Transverse colon (tissue), 4 donors: ENCODE measurements at regions not wholly inside any gene's neighbourhood (a gene's known extent, or its start where the extent isn't known, plus 50 kb on each side); places are given as distances from the start of the nearest gene placed in this dataset.

Source experiments
- DNase-seq: peaks from one replicate; pipeline ENCODE4 v3.0.0-alpha.2; 2019
- H3K27ac ChIP-seq, 4 donors: fragments of 200-600 bp; sonication (generic); 2 replicates each; pipeline ENCODE4 v1.5.1; 2016 to 2018; ENCODE audit warnings: inconsistent platforms in 4 of 4
- H3K27me3 ChIP-seq: fragments of 200-600 bp; sonication (generic); 2 replicates; pipeline ENCODE4 v1.5.1; 2017; ENCODE audit warnings: inconsistent platforms
- H3K36me3 ChIP-seq, 4 donors: fragments of 200-600 bp; sonication (generic); 2 replicates each; pipeline ENCODE4 v1.5.1; 2017 to 2019; ENCODE audit warnings: inconsistent platforms in 4 of 4
- H3K4me1 ChIP-seq, 4 donors: fragments of 200-600 bp; sonication (generic); 2 replicates each; pipeline ENCODE4 v1.5.1; 2017 to 2020; ENCODE audit warnings: inconsistent platforms in 4 of 4
- H3K4me3 ChIP-seq, 4 donors: fragments of 200-600 bp; sonication (generic); 1 replicate in 1 of 4; 2 replicates in 3 of 4; pipeline versions ENCODE4 v1.5.1 to v1.6.1; 2017 to 2019; ENCODE audit warnings: inconsistent platforms in 4 of 4
- H3K9me3 ChIP-seq, 2 donors: fragments of 200-600 bp; sonication (generic); 2 replicates each; pipeline ENCODE4 v1.5.1; 2017 to 2019; ENCODE audit warnings: inconsistent platforms in 2 of 2
- EP300 ChIP-seq: sonication (generic); formaldehyde crosslinking; IDR thresholded peaks from one replicate; pipeline ENCODE4 v1.6.1; 2017; ENCODE audit warnings: antibody characterized with exemption, low read depth
- POLR2A ChIP-seq: fragments of 450-650 bp; IDR thresholded peaks from one replicate; pipeline ENCODE4 v1.6.1; 2016; ENCODE audit warnings: antibody characterized with exemption, mild to moderate bottlenecking, moderate library complexity
- POLR2AphosphoS5 ChIP-seq, 3 donors: sonication (generic); formaldehyde crosslinking; IDR thresholded peaks; one replicate each; pipeline ENCODE4 v1.6.1; 2016; ENCODE audit warnings: antibody characterized with exemption in 3 of 3
- WGBS, 2 donors: methylation state at CpG; one replicate each; pipeline ENCODE4 v1.1.5; 2018; ENCODE audit warnings: low coverage in 1 of 2; 5-methylcytosine and 5-hydroxymethylcytosine counted together
- in situ Hi-C, 4 donors: fragments of 200-750 bp; cut with MboI; loops; one replicate each; pipeline versions ENCODE4 v1.15.0 to v1.15.1; 2017; ENCODE audit warnings: low sequenced_read_pairs in 3 of 4, low pct_ligation_motif_present in 1 of 4, low pct_unique_long_range_greater_than_20kb in 1 of 4
- intact Hi-C: fragments of 100-400 bp; cut with DNase I; formaldehyde crosslinking; loops from one replicate; pipeline ENCODE4 v1.15.1; 2023; ENCODE audit warnings: low total_unique reads
- TF ChIP-seq, protein P1 (sequence below), 5 experiments: fragments of 200-600 bp in 3 of 5; fragments of 450-650 bp in 2 of 5; sonication (generic) in 3 of 5; IDR thresholded peaks; 1 replicate in 2 of 5; 2 replicates in 3 of 5; pipeline ENCODE4 v1.5.1; 2016 to 2017; ENCODE audit warnings: antibody characterized with exemption in 5 of 5, inconsistent platforms in 3 of 5, mild to moderate bottlenecking in 2 of 5, moderate library complexity in 1 of 5

DNA sequence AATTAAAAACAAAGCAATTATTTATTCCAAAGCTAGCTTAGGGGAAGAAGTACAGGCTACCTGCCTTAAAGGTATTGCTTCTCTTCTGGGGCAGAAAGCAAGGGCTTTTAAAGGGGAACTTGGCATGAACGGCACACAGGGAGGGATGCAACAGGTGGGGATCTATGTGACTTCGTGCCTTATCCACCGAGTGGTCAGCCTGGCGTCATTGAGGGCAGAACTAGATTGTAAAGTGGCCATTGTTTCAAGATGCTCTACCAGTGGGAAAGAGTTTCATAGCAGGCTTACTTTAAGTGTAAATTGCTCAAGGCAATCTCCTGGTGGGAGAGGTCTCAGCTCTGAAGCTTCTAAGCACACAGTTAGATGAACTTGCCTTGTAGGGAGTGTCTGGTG lies 360.4 kb downstream of the ATP23 start:
- Histone ChIP-seq H3K9me3 (no peaks in the 10 kb centered on the region), H3K36me3 (no peaks in the 10 kb centered on the region), H3K27ac (no peak overlapping the region), H3K4me3 (no peak overlapping the region), H3K4me1 (peaks cover 0 to 15% (median 5%) of the 10 kb centered on the region in 4 donors), H3K27me3 (no peaks in the 10 kb centered on the region)
- TF ChIP-seq POLR2AphosphoS5 (IDR thresholded peaks at IDR 0.05) (no peak), POLR2A (no peak), EP300 (no peak)
- TF ChIP-seq, protein P1, sequence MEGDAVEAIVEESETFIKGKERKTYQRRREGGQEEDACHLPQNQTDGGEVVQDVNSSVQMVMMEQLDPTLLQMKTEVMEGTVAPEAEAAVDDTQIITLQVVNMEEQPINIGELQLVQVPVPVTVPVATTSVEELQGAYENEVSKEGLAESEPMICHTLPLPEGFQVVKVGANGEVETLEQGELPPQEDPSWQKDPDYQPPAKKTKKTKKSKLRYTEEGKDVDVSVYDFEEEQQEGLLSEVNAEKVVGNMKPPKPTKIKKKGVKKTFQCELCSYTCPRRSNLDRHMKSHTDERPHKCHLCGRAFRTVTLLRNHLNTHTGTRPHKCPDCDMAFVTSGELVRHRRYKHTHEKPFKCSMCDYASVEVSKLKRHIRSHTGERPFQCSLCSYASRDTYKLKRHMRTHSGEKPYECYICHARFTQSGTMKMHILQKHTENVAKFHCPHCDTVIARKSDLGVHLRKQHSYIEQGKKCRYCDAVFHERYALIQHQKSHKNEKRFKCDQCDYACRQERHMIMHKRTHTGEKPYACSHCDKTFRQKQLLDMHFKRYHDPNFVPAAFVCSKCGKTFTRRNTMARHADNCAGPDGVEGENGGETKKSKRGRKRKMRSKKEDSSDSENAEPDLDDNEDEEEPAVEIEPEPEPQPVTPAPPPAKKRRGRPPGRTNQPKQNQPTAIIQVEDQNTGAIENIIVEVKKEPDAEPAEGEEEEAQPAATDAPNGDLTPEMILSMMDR (IDR thresholded peaks at IDR 0.05) = no peak
- in situ Hi-C loops (loop anchor here in 1 of 4 donors (25.0 kb wide), 1 partner anchor 314 kb away; no protein-coding TSS in a partner anchor), intact Hi-C loops (no loop called here)
- DNase-seq = no peak
- WGBS, 2 donors = 71 to 87% methylated on average over 4 of the region's 4 CpGs

GRCh38 chr12:58302487-58303011 lies 361.2 kb downstream of the ATP23 start:
- intact Hi-C loops = no loop called here
- in situ Hi-C loops = loop anchor here in 1 of 4 donors (25.0 kb wide), 1 partner anchor 315 kb away; no protein-coding TSS in a partner anchor
- WGBS, 2 donors = 22% methylated on average over 1 of the region's 1 CpG; no CpG with 5 or more reads in 1 of the 2 donors

DNA sequence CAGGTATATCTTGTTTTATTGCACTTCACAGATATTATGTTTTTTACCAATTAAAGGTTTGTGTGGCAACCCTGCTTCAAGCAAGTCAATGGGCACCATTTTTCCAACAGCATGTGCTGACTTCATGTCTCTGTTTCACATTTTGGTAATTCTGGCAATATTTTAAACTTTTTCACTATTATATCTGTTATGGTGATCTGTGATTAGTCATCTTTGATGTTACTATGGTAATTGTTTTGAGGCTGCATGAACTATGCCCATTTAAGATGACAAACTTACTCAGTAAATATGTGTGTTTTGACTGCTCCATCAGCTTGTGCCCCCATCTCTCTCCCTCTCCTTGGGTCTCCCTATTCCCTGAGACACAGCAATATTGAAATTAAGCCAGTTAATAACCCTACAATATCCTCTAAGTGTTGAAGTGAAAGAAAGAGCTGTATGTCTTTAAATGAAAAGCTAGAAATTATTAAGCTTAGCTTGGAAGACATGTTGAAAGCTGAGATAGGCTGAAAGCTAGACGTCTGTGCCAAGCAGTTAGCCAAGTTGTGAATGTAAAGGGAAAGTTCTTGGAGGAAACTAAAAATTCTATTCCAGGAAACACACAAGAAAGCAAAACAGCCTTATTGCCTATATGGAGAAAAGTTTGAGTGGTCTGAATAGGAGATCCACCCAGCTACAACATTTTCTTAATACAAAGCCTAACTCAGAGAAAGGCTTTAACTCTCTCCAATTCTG lies 365.1 kb downstream of the ATP23 start:
- H3K4me1 ChIP-seq = peaks cover 0 to 15% (median 5%) of the 10 kb centered on the region in 4 donors
- no peak overlapping the region for H3K4me3 ChIP-seq
- 50 to 54% methylated on average over 1 of the region's 1 CpG for WGBS, 2 donors
- no peaks in the 10 kb centered on the region for H3K9me3 ChIP-seq
- TF ChIP-seq POLR2AphosphoS5 (IDR thresholded peaks at IDR 0.05) (no peak), POLR2A (no peak), EP300 (no peak)
- TF ChIP-seq, protein P1 (IDR thresholded peaks at IDR 0.05) = no peak
- H3K27me3 ChIP-seq = no peaks in the 10 kb centered on the region
- no peaks in the 10 kb centered on the region for H3K36me3 ChIP-seq
- no peak overlapping the region for H3K27ac ChIP-seq
- in situ Hi-C loops = loop anchor here in 1 of 4 donors (25.0 kb wide), 1 partner anchor 319 kb away; no protein-coding TSS in a partner anchor
- intact Hi-C loops = no loop called here
- DNase-seq = no peak

More at GRCh38 chr12:58302487-58303011, 361.2 kb downstream of the ATP23 start:
- TF ChIP-seq POLR2A (no peak), POLR2AphosphoS5 (IDR thresholded peaks at IDR 0.05) (peak in 2 of 3 donors; percentile 20 to 36), EP300 (peak; percentile 25)
- TF ChIP-seq, protein P1 (IDR thresholded peaks at IDR 0.05) = no peak
- peaks cover 0 to 15% (median 5%) of the 10 kb centered on the region in 4 donors for H3K4me1 ChIP-seq
- H3K27me3 ChIP-seq = no peaks in the 10 kb centered on the region
- no peaks in the 10 kb centered on the region for H3K36me3 ChIP-seq
- no peaks in the 10 kb centered on the region for H3K9me3 ChIP-seq
- peak overlapping the region in 2 of 4 donors; percentile 24 to 51 for H3K27ac ChIP-seq
- H3K4me3 ChIP-seq = no peak overlapping the region
- peak; percentile 17 for DNase-seq

- intact Hi-C loops = no loop called here
- H3K27ac ChIP-seq = no peak overlapping the region
- H3K4me3 ChIP-seq = no peak overlapping the region
- TF ChIP-seq, protein P1 (IDR thresholded peaks at IDR 0.05) = no peak
- TF ChIP-seq POLR2AphosphoS5 (IDR thresholded peaks at IDR 0.05) = no peak
- TF ChIP-seq POLR2A = no peak
- TF ChIP-seq EP300 = no peak
- no peaks in the 10 kb centered on the region for H3K4me1 ChIP-seq
- no peaks in the 10 kb centered on the region for H3K36me3 ChIP-seq
- no peaks in the 10 kb centered on the region for H3K27me3 ChIP-seq
- in situ Hi-C loops = loop anchor here in 1 of 4 donors (25.0 kb wide), 1 partner anchor 323 kb away; no protein-coding TSS in a partner anchor
- H3K9me3 ChIP-seq = no peaks in the 10 kb centered on the region
- WGBS, 2 donors = 77 to 79% methylated on average over 2 to 4 of the region's 4 CpGs
- no peak for DNase-seq
Observed at GRCh38 chr12:58309806-58310205, 368.4 kb downstream of the ATP23 start.
